IMR-90 (cell line): ENCODE measurements at regions not wholly inside any gene's neighbourhood (a gene's known extent, or its start where the extent isn't known, plus 50 kb on each side); places are given as distances from the start of the nearest gene placed in this dataset.

ENCODE experiments used
- ATAC-seq: fragments of 200-7000 bp; cut with Tn5 transposase; 2 replicates; pipeline ENCODE4 v1.9.1; 2020; ENCODE audit warnings: low read depth, mild to moderate bottlenecking, moderate library complexity
- BruUV-seq: library from RNA; stranded (reverse); fragments of 400-500 nt; replicated peaks from 2 replicates; lab custom pipeline; 2021; lab: Mats Ljungman, UMichigan
- CTCF ChIA-PET: fragments of 300-600 bp; formaldehyde crosslinking; extraction: SDS; loops from one replicate; lab custom pipeline; 2021; ENCODE audit warnings: antibody characterized with exemption; lab: Yijun Ruan, JAX
- POLR2A ChIA-PET: fragments of 300-600 bp; sonication (Branson Sonifier 250); formaldehyde crosslinking; loops from one replicate; lab custom pipeline; 2022; ENCODE audit warnings: antibody characterized with exemption; ENCODE audit not compliant: unreplicated experiment; lab: Charles Lee
- DNase-seq: peaks from one replicate; pipeline ENCODE4 v3.0.0; 2013
- H2AFZ ChIP-seq: replicated peaks from 2 replicates; pipeline ENCODE3; 2013; ENCODE audit warnings: low read length, mild to moderate bottlenecking; ENCODE audit not compliant: poor library complexity
- H2AK5ac ChIP-seq: 2 replicates; pipeline ENCODE4 v1.6.1; 2013; ENCODE audit warnings: low read depth, low read length, inconsistent platforms
- H2AK9ac ChIP-seq: replicated peaks from 2 replicates; pipeline ENCODE3; 2013; ENCODE audit warnings: mild to moderate bottlenecking, low read depth, low read length, moderate library complexity; ENCODE audit not compliant: poor library complexity
- H2BK120ac ChIP-seq: 2 replicates; pipeline ENCODE4 v1.6.1; 2013; ENCODE audit warnings: low read depth, low read length, inconsistent platforms
- H2BK15ac ChIP-seq: 3 replicates; pipeline ENCODE4 v1.6.1; 2013; ENCODE audit warnings: low read depth, low read length, inconsistent platforms
- H2BK20ac ChIP-seq: 2 replicates; pipeline ENCODE4 v1.6.1; 2013; ENCODE audit warnings: low read depth, mild to moderate bottlenecking, inconsistent platforms, low read length, moderate library complexity
- H2BK5ac ChIP-seq: 2 replicates; pipeline ENCODE4 v1.6.1; 2013; ENCODE audit warnings: mild to moderate bottlenecking, low read depth, low read length, inconsistent platforms; ENCODE audit not compliant: poor library complexity, severe bottlenecking
- H3K14ac ChIP-seq: replicated peaks from 2 replicates; pipeline ENCODE4 v1.6.1; 2013; ENCODE audit warnings: low read depth, low read length, inconsistent platforms
- H3K18ac ChIP-seq: 2 replicates; pipeline ENCODE4 v1.6.1; 2013; ENCODE audit warnings: low read depth, low read length, control low read depth
- H3K23ac ChIP-seq: 2 replicates; pipeline ENCODE4 v1.6.1; 2013; ENCODE audit warnings: low read depth, low read length, inconsistent platforms
- H3K27ac ChIP-seq: 2 replicates; pipeline ENCODE4 v1.5.1; 2013; ENCODE audit warnings: mild to moderate bottlenecking, control low read depth, low read length; ENCODE audit not compliant: insufficient read depth
- H3K27me3 ChIP-seq: 2 replicates; pipeline ENCODE4 v1.6.1; 2013; ENCODE audit warnings: low read length; ENCODE audit not compliant: control insufficient read depth, insufficient read depth
- H3K36me3 ChIP-seq: 2 replicates; pipeline ENCODE4 v1.6.1; 2013; ENCODE audit warnings: low read length, mixed read lengths; ENCODE audit not compliant: control insufficient read depth, insufficient read depth
- H3K4ac ChIP-seq: 2 replicates; pipeline ENCODE4 v1.6.1; 2013; ENCODE audit warnings: low read depth, low read length, inconsistent platforms
- H3K4me1 ChIP-seq: 2 replicates; pipeline ENCODE4 v1.6.1; 2013; ENCODE audit warnings: low read length, mixed read lengths; ENCODE audit not compliant: control insufficient read depth, insufficient read depth
- H3K4me2 ChIP-seq: 2 replicates; pipeline ENCODE4 v1.6.1; 2013; ENCODE audit warnings: low read depth, mild to moderate bottlenecking, control low read depth, low read length, moderate library complexity
- H3K4me3 ChIP-seq: 2 replicates; pipeline ENCODE4 v1.5.1; 2013; ENCODE audit warnings: low read depth, mild to moderate bottlenecking, control low read depth, low read length, moderate library complexity; ENCODE audit not compliant: insufficient read depth
- H3K56ac ChIP-seq: 2 replicates; pipeline ENCODE4 v1.6.1; 2013; ENCODE audit warnings: low read length, inconsistent platforms; ENCODE audit not compliant: insufficient read depth; ENCODE audit errors: extremely low read depth
- H3K79me1 ChIP-seq, 2 experiments: 2 replicates each; pipeline ENCODE4 v1.6.1; 2013; ENCODE audit warnings: low read length in 2 of 2, inconsistent platforms in 1 of 2, low read depth in 1 of 2
- H3K9ac ChIP-seq: 2 replicates; pipeline ENCODE4 v1.6.1; 2013; ENCODE audit warnings: low read depth, low read length, control low read depth
- H3K9me1 ChIP-seq: 2 replicates; pipeline ENCODE4 v1.6.1; 2013; ENCODE audit warnings: low read length, inconsistent platforms; ENCODE audit not compliant: insufficient read depth
- H3K9me3 ChIP-seq: 2 replicates; pipeline ENCODE4 v1.6.1; 2013; ENCODE audit warnings: low read length; ENCODE audit not compliant: control insufficient read depth, insufficient read depth
- H4K20me1 ChIP-seq: 2 replicates; pipeline ENCODE4 v1.6.1; 2013; ENCODE audit warnings: low read length, inconsistent platforms; ENCODE audit not compliant: insufficient read depth
- H4K5ac ChIP-seq: 2 replicates; pipeline ENCODE4 v1.6.1; 2013; ENCODE audit warnings: mild to moderate bottlenecking, low read depth, low read length, control low read depth
- H4K8ac ChIP-seq, 2 experiments: 2 replicates each; pipeline ENCODE4 v1.6.1; 2013; ENCODE audit warnings: low read depth in 2 of 2, low read length in 2 of 2, control low read depth in 1 of 2, inconsistent platforms in 1 of 2
- H4K91ac ChIP-seq: 2 replicates; pipeline ENCODE4 v1.6.1; 2013; ENCODE audit warnings: low read depth, low read length, inconsistent platforms; ENCODE audit not compliant: insufficient read depth
- BHLHE40 ChIP-seq: fragments of 150-350 bp; IDR thresholded peaks from 2 replicates; pipeline ENCODE4 v1.6.1; 2016; ENCODE audit warnings: mild to moderate bottlenecking, low read depth, low read length
- CEBPB ChIP-seq: IDR thresholded peaks from 2 replicates; pipeline ENCODE4 v1.6.1; 2012; ENCODE audit warnings: low read depth, low read length, improper control_type of control experiment
- CHD1 ChIP-seq: IDR thresholded peaks from 2 replicates; pipeline ENCODE4 v1.6.1; 2012; ENCODE audit warnings: low read depth, low read length, improper control_type of control experiment
- CTCF ChIP-seq: conservative IDR thresholded peaks from 2 replicates; pipeline ENCODE4 v1.5.1; 2012; ENCODE audit warnings: mild to moderate bottlenecking, low read depth, low read length, improper control_type of control experiment
- ELK1 ChIP-seq: fragments of 150-350 bp; IDR thresholded peaks from 2 replicates; pipeline ENCODE4 v1.6.1; 2016; ENCODE audit warnings: low read depth, mild to moderate bottlenecking, low read length, moderate library complexity, borderline replicate concordance
- FOS ChIP-seq: fragments of 150-350 bp; IDR thresholded peaks from 2 replicates; pipeline ENCODE4 v1.6.1; 2016; ENCODE audit warnings: low read depth, low read length
- MAFK ChIP-seq: IDR thresholded peaks from 2 replicates; pipeline ENCODE4 v1.6.1; 2012; ENCODE audit warnings: low read depth, low read length, improper control_type of control experiment
- MAZ ChIP-seq: IDR thresholded peaks from 2 replicates; pipeline ENCODE4 v1.6.1; 2012; ENCODE audit warnings: low read depth, mild to moderate bottlenecking, low read length, improper control_type of control experiment, moderate library complexity, borderline replicate concordance
- MXI1 ChIP-seq: IDR thresholded peaks from 2 replicates; pipeline ENCODE4 v1.6.1; 2012; ENCODE audit warnings: low read depth, mild to moderate bottlenecking, low read length, moderate library complexity, borderline replicate concordance
- NFE2L2 ChIP-seq: fragments of 150-350 bp; IDR thresholded peaks from 2 replicates; pipeline ENCODE4 v1.6.1; 2016; ENCODE audit warnings: low read depth, mild to moderate bottlenecking, low read length
- POLR2A ChIP-seq: IDR thresholded peaks from 2 replicates; pipeline ENCODE4 v1.6.1; 2012; ENCODE audit warnings: mild to moderate bottlenecking, low read depth, low read length
- RAD21 ChIP-seq: IDR thresholded peaks from 2 replicates; pipeline ENCODE4 v1.6.1; 2012; ENCODE audit warnings: low read length, improper control_type of control experiment
- RCOR1 ChIP-seq: IDR thresholded peaks from 2 replicates; pipeline ENCODE4 v1.6.1; 2012; ENCODE audit warnings: mild to moderate bottlenecking, low read length, improper control_type of control experiment; ENCODE audit not compliant: insufficient replicate concordance
- RFX5 ChIP-seq: IDR thresholded peaks from 2 replicates; pipeline ENCODE4 v1.8.0; 2012; ENCODE audit warnings: low read depth, mild to moderate bottlenecking, low read length, moderate library complexity
- SMC3 ChIP-seq: fragments of 150-350 bp; IDR thresholded peaks from 2 replicates; pipeline ENCODE4 v1.6.1; 2016; ENCODE audit warnings: low read depth, mild to moderate bottlenecking, antibody characterized with exemption, low read length, moderate library complexity
- WGBS, 2 experiments: methylation state at CpG; one replicate each; pipeline versions ENCODE4 v1.1.5 to v1.1.7; 2013; ENCODE audit warnings: missing lambda C conversion rate in 2 of 2; ENCODE audit not compliant: insufficient read length in 1 of 2; ENCODE audit errors: extremely low coverage in 2 of 2; 5-methylcytosine and 5-hydroxymethylcytosine counted together
- dilution Hi-C: fragments of 300-500 bp; cut with HindIII; formaldehyde crosslinking; loops from one replicate; pipeline ENCODE4 v1.14.3; 2018; ENCODE audit warnings: low sequenced_read_pairs; ENCODE audit not compliant: unreplicated experiment
- in situ Hi-C: fragments of 300-500 bp; cut with MboI; formaldehyde crosslinking; loops from 3 replicates; pipeline ENCODE4 v1.14.3; 2019; ENCODE audit warnings: low sequenced_read_pairs, inconsistent platforms, mixed read lengths
- intact Hi-C: fragments of 100-400 bp; cut with micrococcal nuclease; formaldehyde crosslinking; loops from 2 replicates; pipeline ENCODE4 v1.10.0; 2022
- TF ChIP-seq, protein P1 (sequence below): fragments of 150-350 bp; IDR thresholded peaks from 2 replicates; pipeline ENCODE4 v1.6.1; 2017; ENCODE audit warnings: mild to moderate bottlenecking, antibody characterized with exemption, low read length, low read depth

GRCh38 chr16:26957283-26957859, 109.4 kb upstream of the C16orf82 start:
- Histone ChIP-seq H3K23ac (no peak overlapping the region), H3K9ac (no peak overlapping the region), H2AFZ (no peak overlapping the region), H2BK20ac (no peak overlapping the region), H3K79me1 (no peaks in the 10 kb centered on the region), H4K8ac (no peak overlapping the region), H3K9me3 (no peaks in the 10 kb centered on the region), H3K4ac (no peak overlapping the region), H3K27ac (no peak overlapping the region), H4K5ac (no peak overlapping the region), H3K36me3 (no peaks in the 10 kb centered on the region), H3K4me2 (no peak overlapping the region), H2BK5ac (no peak overlapping the region), H2BK15ac (no peak overlapping the region), H3K18ac (no peak overlapping the region), H3K4me3 (no peak overlapping the region), H4K20me1 (no peaks in the 10 kb centered on the region), H4K91ac (no peak overlapping the region), H2AK5ac (no peak overlapping the region), H3K27me3 (peaks cover 14% of the 10 kb centered on the region), H3K4me1 (no peaks in the 10 kb centered on the region), H2BK120ac (no peak overlapping the region), H3K56ac (no peak overlapping the region), H3K9me1 (no peaks in the 10 kb centered on the region), H2AK9ac (no peak overlapping the region), H3K14ac (no peak overlapping the region)
- POLR2A ChIA-PET = no interaction called here
- WGBS, 2 experiments = 56 to 100% methylated on average over 2 of the region's 2 CpGs
- intact Hi-C loops (no loop called here), dilution Hi-C loops (no loop called here), in situ Hi-C loops (no loop called here)
- ATAC-seq (no peak), DNase-seq (no peak)
- no TSS peak for BruUV-seq
- CTCF ChIA-PET = no interaction called here
- no peak for TF ChIP-seq MAFK
- TF ChIP-seq SMC3 = no peak
- no peak for TF ChIP-seq RFX5
- TF ChIP-seq BHLHE40 = no peak
- no peak for TF ChIP-seq NFE2L2
- TF ChIP-seq RCOR1 = no peak
- TF ChIP-seq CEBPB = no peak
- no peak for TF ChIP-seq FOS
- no peak for TF ChIP-seq ELK1
- TF ChIP-seq RAD21 = no peak
- TF ChIP-seq MXI1 = no peak
- no peak for TF ChIP-seq MAZ
- TF ChIP-seq CHD1 = no peak
- TF ChIP-seq, protein P1, sequence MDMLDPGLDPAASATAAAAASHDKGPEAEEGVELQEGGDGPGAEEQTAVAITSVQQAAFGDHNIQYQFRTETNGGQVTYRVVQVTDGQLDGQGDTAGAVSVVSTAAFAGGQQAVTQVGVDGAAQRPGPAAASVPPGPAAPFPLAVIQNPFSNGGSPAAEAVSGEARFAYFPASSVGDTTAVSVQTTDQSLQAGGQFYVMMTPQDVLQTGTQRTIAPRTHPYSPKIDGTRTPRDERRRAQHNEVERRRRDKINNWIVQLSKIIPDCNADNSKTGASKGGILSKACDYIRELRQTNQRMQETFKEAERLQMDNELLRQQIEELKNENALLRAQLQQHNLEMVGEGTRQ = no peak
- no peak for TF ChIP-seq POLR2A
- no peak for TF ChIP-seq CTCF
